WTC11 (cell line): ENCODE measurements at regions not wholly inside any gene's neighbourhood (a gene's known extent, or its start where the extent isn't known, plus 50 kb on each side); places are given as distances from the start of the nearest gene placed in this dataset.

Source experiments
- ATAC-seq: fragments of 200-7000 bp; cut with Tn5 transposase; 2 replicates; pipeline ENCODE4 v1.10.0; 2021; ENCODE audit warnings: mild to moderate bottlenecking, moderate library complexity
- CTCF ChIA-PET: fragments of 300-600 bp; sonication (Branson Sonifier 250); formaldehyde crosslinking; loops from one replicate; lab custom pipeline; 2021; ENCODE audit warnings: antibody characterized with exemption; lab: Charles Lee
- POLR2A ChIA-PET: fragments of 350-600 bp; sonication (Branson Sonifier 250); formaldehyde crosslinking; loops from one replicate; lab custom pipeline; 2021; ENCODE audit warnings: antibody characterized with exemption; lab: Charles Lee
- DNase-seq: peaks from one replicate; pipeline ENCODE4 v3.0.0; 2021; ENCODE audit warnings: low spot score
- H3K27ac Mint-ChIP-seq: 2 replicates; pipeline ENCODE4 v1.8.0; 2021; ENCODE audit warnings: mixed read lengths
- H3K27me3 Mint-ChIP-seq: 2 replicates; pipeline ENCODE4 v1.8.0; 2021; ENCODE audit warnings: low read depth, mild to moderate bottlenecking, moderate library complexity, mixed read lengths
- H3K36me3 Mint-ChIP-seq: 2 replicates; pipeline ENCODE4 v1.8.0; 2021; ENCODE audit warnings: mixed read lengths
- H3K4me1 Mint-ChIP-seq: 2 replicates; pipeline ENCODE4 v1.8.0; 2022; ENCODE audit warnings: mixed read lengths
- H3K4me3 Mint-ChIP-seq: 2 replicates; pipeline ENCODE4 v1.8.0; 2021; ENCODE audit warnings: mild to moderate bottlenecking, moderate library complexity, mixed read lengths
- H3K9me3 Mint-ChIP-seq: 2 replicates; pipeline ENCODE4 v1.8.0; 2021; ENCODE audit warnings: mixed read lengths
- AR ChIP-seq: fragments of 250-450 bp; sonication (Bioruptor Pico); IDR thresholded peaks from 2 replicates; pipeline ENCODE4 v1.9.0; 2021; ENCODE audit warnings: mild to moderate bottlenecking
- ARID4B ChIP-seq: sonication (generic); formaldehyde crosslinking; IDR thresholded peaks from 2 replicates; pipeline ENCODE4 v1.8.0; 2023; ENCODE audit warnings: missing genetic modification reagents, mild to moderate bottlenecking, borderline replicate concordance
- ATF2 ChIP-seq: sonication (generic); formaldehyde crosslinking; IDR thresholded peaks from 2 replicates; pipeline ENCODE4 v1.8.1; 2022; ENCODE audit warnings: low read depth, missing genetic modification reagents, borderline replicate concordance
- CDX4 ChIP-seq: fragments of 250-450 bp; sonication (Bioruptor Pico); IDR thresholded peaks from 2 replicates; pipeline ENCODE4 v1.9.0; 2021; ENCODE audit warnings: moderate library complexity, mild to moderate bottlenecking, inconsistent platforms, borderline replicate concordance
- FOXP4 ChIP-seq: sonication (generic); formaldehyde crosslinking; IDR thresholded peaks from 2 replicates; pipeline ENCODE4 v1.8.0; 2022; ENCODE audit warnings: mild to moderate bottlenecking, missing genetic modification reagents
- GABPB1 ChIP-seq: sonication (generic); formaldehyde crosslinking; IDR thresholded peaks from 2 replicates; pipeline ENCODE4 v1.8.1; 2023; ENCODE audit warnings: mild to moderate bottlenecking, missing genetic modification reagents
- GTF2I ChIP-seq: fragments of 250-450 bp; sonication (Bioruptor Pico); conservative IDR thresholded peaks from 2 replicates; pipeline ENCODE4 v1.4.0; 2021; ENCODE audit warnings: mild to moderate bottlenecking
- IRF1 ChIP-seq: sonication (generic); formaldehyde crosslinking; IDR thresholded peaks from 2 replicates; pipeline ENCODE4 v1.8.0; 2023; ENCODE audit warnings: missing genetic modification reagents
- NR1H2 ChIP-seq: sonication (generic); formaldehyde crosslinking; IDR thresholded peaks from 2 replicates; pipeline ENCODE4 v1.9.0; 2021; ENCODE audit warnings: mild to moderate bottlenecking, moderate library complexity, missing genetic modification reagents
- RORB ChIP-seq: fragments of 250-450 bp; sonication (Bioruptor Pico); IDR thresholded peaks from 2 replicates; pipeline ENCODE4 v1.9.0; 2021; ENCODE audit warnings: mild to moderate bottlenecking
- SMAD3 ChIP-seq: sonication (generic); formaldehyde crosslinking; IDR thresholded peaks from 2 replicates; pipeline ENCODE4 v1.8.0; 2022; ENCODE audit warnings: missing genetic modification reagents, mild to moderate bottlenecking, borderline replicate concordance
- ZNF263 ChIP-seq: sonication (generic); formaldehyde crosslinking; IDR thresholded peaks from 2 replicates; pipeline ENCODE4 v1.8.1; 2022; ENCODE audit warnings: low read depth, mild to moderate bottlenecking, moderate library complexity, missing genetic modification reagents
- ZNF317 ChIP-seq: sonication (generic); formaldehyde crosslinking; IDR thresholded peaks from 2 replicates; pipeline ENCODE4 v1.8.1; 2023; ENCODE audit warnings: low read depth, mild to moderate bottlenecking, moderate library complexity, missing genetic modification reagents, borderline replicate concordance
- ZNF396 ChIP-seq: fragments of 250-450 bp; sonication (Bioruptor Pico); IDR thresholded peaks from 2 replicates; pipeline ENCODE4 v1.8.0; 2021; ENCODE audit warnings: mild to moderate bottlenecking, moderate library complexity, borderline replicate concordance
- ZNF532 ChIP-seq: fragments of 250-450 bp; sonication (Bioruptor Pico); IDR thresholded peaks from 2 replicates; pipeline ENCODE4 v1.9.0; 2021; ENCODE audit warnings: mild to moderate bottlenecking, borderline replicate concordance
- ZNF671 ChIP-seq: fragments of 250-450 bp; sonication (Bioruptor Pico); IDR thresholded peaks from 2 replicates; pipeline ENCODE4 v1.8.0; 2021; ENCODE audit warnings: mild to moderate bottlenecking

- H3K4me1 Mint-ChIP-seq, result peaks cover 9% of the 10 kb centered on the region
- POLR2A ChIA-PET, result no interaction called here
- no peaks in the 10 kb centered on the region for H3K9me3 Mint-ChIP-seq
- DNase-seq (no peak), ATAC-seq (no peak)
- no peaks in the 10 kb centered on the region for H3K36me3 Mint-ChIP-seq
- no peaks in the 10 kb centered on the region for H3K27me3 Mint-ChIP-seq
- no peak overlapping the region for H3K4me3 Mint-ChIP-seq
- no peak overlapping the region for H3K27ac Mint-ChIP-seq
- no peak for TF ChIP-seq ZNF671 (CRISPR knock-in tag)
- no peak for TF ChIP-seq AR
- no peak for TF ChIP-seq FOXP4 (CRISPR knock-in tag)
- TF ChIP-seq ZNF396 (CRISPR knock-in tag), result no peak
- no peak for TF ChIP-seq RORB (CRISPR knock-in tag)
- CTCF ChIA-PET, result no interaction called here
These were observed 593.2 kb downstream of the BRD1 start for GRCh38 chr22:49234459-49234858.

GRCh38 chr22:49233507-49234100 lies 594.1 kb downstream of the BRD1 start:
- no peaks in the 10 kb centered on the region for H3K27me3 Mint-ChIP-seq
- H3K4me3 Mint-ChIP-seq, result no peak overlapping the region
- no peak overlapping the region for H3K27ac Mint-ChIP-seq
- CTCF ChIA-PET, result interaction anchor here (0.7 to 1.0 kb wide), 2 partner anchors 34 to 399 kb away, joined by 3 to 4 read pairs; no protein-coding TSS in a partner anchor
- H3K36me3 Mint-ChIP-seq, result no peaks in the 10 kb centered on the region
- DNase-seq (no peak), ATAC-seq (no peak)
- no peaks in the 10 kb centered on the region for H3K9me3 Mint-ChIP-seq
- peaks cover 9% of the 10 kb centered on the region for H3K4me1 Mint-ChIP-seq
- POLR2A ChIA-PET, result no interaction called here
- TF ChIP-seq NR1H2 (CRISPR knock-in tag), result no peak
- TF ChIP-seq GTF2I (CRISPR knock-in tag), result no peak
- TF ChIP-seq SMAD3 (CRISPR knock-in tag), result no peak
- no peak for TF ChIP-seq ZNF317 (CRISPR knock-in tag)
- no peak for TF ChIP-seq ZNF263
- TF ChIP-seq ZNF532 (CRISPR knock-in tag), result no peak
- no peak for TF ChIP-seq ATF2 (CRISPR knock-in tag)
- TF ChIP-seq CDX4 (CRISPR knock-in tag), result no peak
- no peak for TF ChIP-seq IRF1 (CRISPR knock-in tag)
- no peak for TF ChIP-seq ARID4B (CRISPR knock-in tag)
- TF ChIP-seq GABPB1 (CRISPR knock-in tag), result no peak
